DOHH2 (cell line): ENCODE measurements at regions not wholly inside any gene's neighbourhood (a gene's known extent, or its start where the extent isn't known, plus 50 kb on each side); places are given as distances from the start of the nearest gene placed in this dataset.

Source experiments
- H3F3A ChIP-seq: fragments of 200-600 bp; sonication (generic), shearing (Covaris generic); 2 replicates; pipeline ENCODE4 v1.6.0; 2016; ENCODE audit warnings: antibody characterized with exemption, mild to moderate bottlenecking; ENCODE audit not compliant: control insufficient read depth, insufficient read depth
- H3K27ac ChIP-seq: fragments of 200-600 bp; sonication (generic); 2 replicates; pipeline ENCODE4 v1.5.1; 2014; ENCODE audit warnings: low read depth, mild to moderate bottlenecking, low read length, moderate library complexity
- H3K27me3 ChIP-seq: fragments of 200-600 bp; sonication (generic); 2 replicates; pipeline ENCODE4 v1.6.1; 2014; ENCODE audit warnings: mild to moderate bottlenecking, low read length, mixed read lengths; ENCODE audit not compliant: control insufficient read depth
- H3K36me3 ChIP-seq: fragments of 200-600 bp; sonication (generic); 2 replicates; pipeline ENCODE4 v1.6.1; 2014; ENCODE audit warnings: mild to moderate bottlenecking, low read length, moderate library complexity, mixed read lengths; ENCODE audit not compliant: control insufficient read depth
- H3K4me1 ChIP-seq: fragments of 200-600 bp; sonication (generic); 2 replicates; pipeline ENCODE4 v1.6.1; 2014; ENCODE audit warnings: mild to moderate bottlenecking, low read length, mixed read lengths; ENCODE audit not compliant: control insufficient read depth
- H3K4me2 ChIP-seq: fragments of 200-600 bp; sonication (generic); 2 replicates; pipeline ENCODE4 v1.6.0; 2014; ENCODE audit warnings: mild to moderate bottlenecking, low read length, moderate library complexity
- H3K4me3 ChIP-seq: fragments of 200-600 bp; sonication (generic); 2 replicates; pipeline ENCODE4 v1.5.1; 2014; ENCODE audit warnings: mild to moderate bottlenecking, low read length, mixed read lengths
- H3K79me2 ChIP-seq: fragments of 200-600 bp; sonication (generic); 2 replicates; pipeline ENCODE4 v1.6.1; 2014; ENCODE audit warnings: mild to moderate bottlenecking, low read length, mixed read lengths; ENCODE audit not compliant: control insufficient read depth
- H3K9me2 ChIP-seq: fragments of 200-600 bp; sonication (generic); replicated peaks from 2 replicates; pipeline ENCODE4 v1.6.1; 2014; ENCODE audit warnings: mild to moderate bottlenecking, low read length, mixed read lengths; ENCODE audit not compliant: control insufficient read depth
- H3K9me3 ChIP-seq: fragments of 200-600 bp; sonication (generic); 2 replicates; pipeline ENCODE4 v1.6.1; 2014; ENCODE audit warnings: antibody characterized with exemption, low read length, mixed read lengths; ENCODE audit not compliant: control insufficient read depth, insufficient read depth
- H4K20me1 ChIP-seq: fragments of 200-600 bp; sonication (generic); 2 replicates; pipeline ENCODE4 v1.6.0; 2014; ENCODE audit warnings: low read depth, mild to moderate bottlenecking, antibody characterized with exemption, low read length, moderate library complexity; ENCODE audit not compliant: control insufficient read depth, insufficient read depth
- EZH2phosphoT487 ChIP-seq: fragments of 200-600 bp; sonication (generic); IDR thresholded peaks from 2 replicates; pipeline ENCODE4 v1.6.1; 2017; ENCODE audit warnings: borderline replicate concordance, mild to moderate bottlenecking, antibody characterized with exemption, low read length, moderate library complexity, mixed read lengths
- TF ChIP-seq, protein P1 (sequence below): fragments of 200-600 bp; sonication (generic); IDR thresholded peaks from one replicate; pipeline ENCODE4 v1.5.1; 2014; ENCODE audit warnings: antibody characterized with exemption, mild to moderate bottlenecking, low read depth, low read length; ENCODE audit not compliant: poor library complexity, severe bottlenecking

- Histone ChIP-seq H3K27me3 (peaks cover 12% of the 10 kb centered on the region), H3K9me2 (no peaks in the 10 kb centered on the region), H3K4me1 (no peaks in the 10 kb centered on the region), H3K27ac (no peak overlapping the region), H3K4me3 (no peak overlapping the region), H3K9me3 (no peaks in the 10 kb centered on the region), H3K79me2 (no peaks in the 10 kb centered on the region), H3K4me2 (no peak overlapping the region), H3F3A (no peaks in the 10 kb centered on the region), H4K20me1 (no peaks in the 10 kb centered on the region), H3K36me3 (no peaks in the 10 kb centered on the region)
- TF ChIP-seq EZH2phosphoT487: no peak
- TF ChIP-seq, protein P1, sequence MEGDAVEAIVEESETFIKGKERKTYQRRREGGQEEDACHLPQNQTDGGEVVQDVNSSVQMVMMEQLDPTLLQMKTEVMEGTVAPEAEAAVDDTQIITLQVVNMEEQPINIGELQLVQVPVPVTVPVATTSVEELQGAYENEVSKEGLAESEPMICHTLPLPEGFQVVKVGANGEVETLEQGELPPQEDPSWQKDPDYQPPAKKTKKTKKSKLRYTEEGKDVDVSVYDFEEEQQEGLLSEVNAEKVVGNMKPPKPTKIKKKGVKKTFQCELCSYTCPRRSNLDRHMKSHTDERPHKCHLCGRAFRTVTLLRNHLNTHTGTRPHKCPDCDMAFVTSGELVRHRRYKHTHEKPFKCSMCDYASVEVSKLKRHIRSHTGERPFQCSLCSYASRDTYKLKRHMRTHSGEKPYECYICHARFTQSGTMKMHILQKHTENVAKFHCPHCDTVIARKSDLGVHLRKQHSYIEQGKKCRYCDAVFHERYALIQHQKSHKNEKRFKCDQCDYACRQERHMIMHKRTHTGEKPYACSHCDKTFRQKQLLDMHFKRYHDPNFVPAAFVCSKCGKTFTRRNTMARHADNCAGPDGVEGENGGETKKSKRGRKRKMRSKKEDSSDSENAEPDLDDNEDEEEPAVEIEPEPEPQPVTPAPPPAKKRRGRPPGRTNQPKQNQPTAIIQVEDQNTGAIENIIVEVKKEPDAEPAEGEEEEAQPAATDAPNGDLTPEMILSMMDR: no peak
Observed at GRCh38 chr3:72594615-72595215, 253.5 kb downstream of the SHQ1 start.

- H3K4me2 ChIP-seq: no peak overlapping the region
- no peaks in the 10 kb centered on the region for H3K36me3 ChIP-seq
- no peaks in the 10 kb centered on the region for H3K79me2 ChIP-seq
- peaks cover 11% of the 10 kb centered on the region for H3K27me3 ChIP-seq
- no peaks in the 10 kb centered on the region for H3F3A ChIP-seq
- no peak overlapping the region for H3K4me3 ChIP-seq
- H3K27ac ChIP-seq: no peak overlapping the region
- no peaks in the 10 kb centered on the region for H3K9me3 ChIP-seq
- H3K4me1 ChIP-seq: no peaks in the 10 kb centered on the region
- no peaks in the 10 kb centered on the region for H3K9me2 ChIP-seq
- no peaks in the 10 kb centered on the region for H4K20me1 ChIP-seq
- TF ChIP-seq EZH2phosphoT487: no peak
- TF ChIP-seq, protein P1: no peak
Observed at GRCh38 chr3:72593881-72594397, 254.3 kb downstream of the SHQ1 start.

GRCh38 chr3:72591522-72592421, 256.5 kb downstream of the SHQ1 start:
- no peaks in the 10 kb centered on the region for H3K9me2 ChIP-seq
- no peak overlapping the region for H3K4me3 ChIP-seq
- no peak overlapping the region for H3K27ac ChIP-seq
- H3K4me2 ChIP-seq: no peak overlapping the region
- H3K79me2 ChIP-seq: no peaks in the 10 kb centered on the region
- H3F3A ChIP-seq: no peaks in the 10 kb centered on the region
- H3K27me3 ChIP-seq: peaks cover 11% of the 10 kb centered on the region
- no peaks in the 10 kb centered on the region for H3K4me1 ChIP-seq
- H3K9me3 ChIP-seq: no peaks in the 10 kb centered on the region
- TF ChIP-seq, protein P1: no peak
- no peak for TF ChIP-seq EZH2phosphoT487
- H3K36me3 ChIP-seq: no peaks in the 10 kb centered on the region
- no peaks in the 10 kb centered on the region for H4K20me1 ChIP-seq
